NB4 (cell line): ENCODE measurements at regions not wholly inside any gene's neighbourhood (a gene's known extent, or its start where the extent isn't known, plus 50 kb on each side); places are given as distances from the start of the nearest gene placed in this dataset.

Experiments used
- DNase-seq: peaks from one replicate; pipeline ENCODE4 v3.0.0; 2010; ENCODE audit warnings: low read depth
- H3K4me3 ChIP-seq: one replicate; pipeline ENCODE4 v1.5.1; 2011; ENCODE audit warnings: mild to moderate bottlenecking, low read depth, low read length, moderate library complexity
- MYC ChIP-seq: IDR thresholded peaks from 2 replicates; pipeline ENCODE4 v1.6.1; 2011; ENCODE audit warnings: low read depth, low read length
- POLR2A ChIP-seq: IDR thresholded peaks from 2 replicates; pipeline ENCODE4 v1.6.1; 2011; ENCODE audit warnings: mild to moderate bottlenecking; ENCODE audit not compliant: insufficient read length; ENCODE audit errors: extremely low read depth
- TF ChIP-seq, protein P1 (sequence below): IDR thresholded peaks from one replicate; pipeline ENCODE4 v1.5.1; 2012; ENCODE audit warnings: low read depth, low read length
- TF ChIP-seq, protein P2 (sequence below): IDR thresholded peaks from 2 replicates; pipeline ENCODE4 v1.6.1; 2011; ENCODE audit warnings: low read depth, low read length

DNA sequence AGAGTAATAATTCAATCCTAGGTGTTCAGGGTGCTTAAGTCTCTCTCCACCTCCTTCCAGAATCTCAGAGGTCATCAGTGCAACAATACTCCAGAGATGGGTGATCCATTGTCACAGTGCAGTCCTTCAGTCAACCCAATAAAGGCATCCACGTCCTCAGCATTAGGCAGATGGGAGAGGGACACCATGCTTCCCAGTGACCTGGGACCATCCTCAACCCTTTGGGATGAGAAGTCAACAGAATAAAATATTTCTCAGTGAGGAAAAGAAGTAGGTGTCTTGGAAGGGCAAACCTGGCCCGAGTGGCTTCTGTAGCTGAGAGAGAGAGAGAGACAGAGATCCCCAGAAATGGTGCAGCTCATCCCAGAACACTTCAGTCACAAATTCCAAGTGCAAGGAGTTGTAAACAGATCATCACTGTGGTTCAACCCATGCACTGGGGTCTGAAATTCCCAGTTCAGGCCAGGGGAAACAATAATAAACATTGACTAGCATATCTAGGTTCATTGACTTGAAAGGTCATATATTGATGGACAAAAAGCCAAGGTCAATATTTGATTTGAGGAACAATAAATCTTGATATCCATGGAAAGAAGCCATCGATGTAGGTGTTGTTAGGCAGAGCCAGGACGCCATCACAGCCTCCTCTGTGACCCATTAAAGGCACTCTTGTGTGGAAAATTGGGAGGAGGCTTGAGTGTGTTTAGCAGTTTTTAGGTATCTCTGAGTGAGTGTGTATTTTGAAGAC is 256.0 kb upstream of the ZMIZ1 start:
- H3K4me3 ChIP-seq = no peak overlapping the region
- no peak for DNase-seq
- TF ChIP-seq, protein P1, sequence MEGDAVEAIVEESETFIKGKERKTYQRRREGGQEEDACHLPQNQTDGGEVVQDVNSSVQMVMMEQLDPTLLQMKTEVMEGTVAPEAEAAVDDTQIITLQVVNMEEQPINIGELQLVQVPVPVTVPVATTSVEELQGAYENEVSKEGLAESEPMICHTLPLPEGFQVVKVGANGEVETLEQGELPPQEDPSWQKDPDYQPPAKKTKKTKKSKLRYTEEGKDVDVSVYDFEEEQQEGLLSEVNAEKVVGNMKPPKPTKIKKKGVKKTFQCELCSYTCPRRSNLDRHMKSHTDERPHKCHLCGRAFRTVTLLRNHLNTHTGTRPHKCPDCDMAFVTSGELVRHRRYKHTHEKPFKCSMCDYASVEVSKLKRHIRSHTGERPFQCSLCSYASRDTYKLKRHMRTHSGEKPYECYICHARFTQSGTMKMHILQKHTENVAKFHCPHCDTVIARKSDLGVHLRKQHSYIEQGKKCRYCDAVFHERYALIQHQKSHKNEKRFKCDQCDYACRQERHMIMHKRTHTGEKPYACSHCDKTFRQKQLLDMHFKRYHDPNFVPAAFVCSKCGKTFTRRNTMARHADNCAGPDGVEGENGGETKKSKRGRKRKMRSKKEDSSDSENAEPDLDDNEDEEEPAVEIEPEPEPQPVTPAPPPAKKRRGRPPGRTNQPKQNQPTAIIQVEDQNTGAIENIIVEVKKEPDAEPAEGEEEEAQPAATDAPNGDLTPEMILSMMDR = no peak

DNA sequence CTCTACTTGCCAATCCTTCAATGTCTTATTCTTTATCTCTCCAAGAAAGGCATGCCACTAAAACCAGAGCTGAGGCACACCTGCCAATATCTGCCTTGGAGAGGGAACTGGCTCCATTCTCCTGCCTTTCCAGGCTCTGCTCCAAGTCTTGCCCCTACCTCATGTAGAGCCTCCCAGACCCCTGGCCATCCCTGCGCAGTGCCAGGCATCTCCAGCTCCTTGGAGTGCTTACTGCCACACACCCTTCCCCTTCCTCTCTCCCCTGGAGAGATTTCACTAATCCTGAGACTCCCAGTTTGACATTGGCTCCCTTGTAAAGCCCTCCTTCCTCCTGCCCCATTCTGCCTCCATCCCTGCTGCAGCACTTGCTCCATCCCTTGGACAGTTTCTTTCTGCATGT is 255.2 kb upstream of the ZMIZ1 start:
- no peak overlapping the region for H3K4me3 ChIP-seq
- TF ChIP-seq, protein P1 = no peak
- no peak for TF ChIP-seq MYC
- DNase-seq = no peak

DNA sequence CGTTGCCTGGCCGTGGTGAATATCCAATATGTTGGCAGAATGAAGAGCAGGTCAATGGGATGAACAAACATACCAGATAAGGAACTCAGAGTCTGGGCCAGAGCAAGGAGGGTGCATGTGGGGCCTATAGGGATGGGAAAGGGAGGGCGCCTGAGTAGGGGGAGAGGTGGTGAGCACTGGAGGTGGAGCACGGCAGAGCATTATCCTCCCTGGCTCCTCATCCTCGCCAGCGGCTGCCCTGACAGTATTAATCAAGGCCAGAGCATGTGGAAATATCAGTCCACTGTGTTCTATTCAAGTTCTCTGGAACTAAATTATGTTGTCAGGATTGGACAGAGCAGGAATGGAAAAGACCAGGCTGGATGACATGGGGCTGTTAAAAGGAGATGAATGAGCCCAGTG is 254.8 kb upstream of the ZMIZ1 start:
- no peak overlapping the region for H3K4me3 ChIP-seq
- DNase-seq = no peak
- TF ChIP-seq MYC (no peak), POLR2A (no peak)
- TF ChIP-seq, protein P1 = no peak
- TF ChIP-seq, protein P2, sequence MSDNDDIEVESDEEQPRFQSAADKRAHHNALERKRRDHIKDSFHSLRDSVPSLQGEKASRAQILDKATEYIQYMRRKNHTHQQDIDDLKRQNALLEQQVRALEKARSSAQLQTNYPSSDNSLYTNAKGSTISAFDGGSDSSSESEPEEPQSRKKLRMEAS = no peak

DNA sequence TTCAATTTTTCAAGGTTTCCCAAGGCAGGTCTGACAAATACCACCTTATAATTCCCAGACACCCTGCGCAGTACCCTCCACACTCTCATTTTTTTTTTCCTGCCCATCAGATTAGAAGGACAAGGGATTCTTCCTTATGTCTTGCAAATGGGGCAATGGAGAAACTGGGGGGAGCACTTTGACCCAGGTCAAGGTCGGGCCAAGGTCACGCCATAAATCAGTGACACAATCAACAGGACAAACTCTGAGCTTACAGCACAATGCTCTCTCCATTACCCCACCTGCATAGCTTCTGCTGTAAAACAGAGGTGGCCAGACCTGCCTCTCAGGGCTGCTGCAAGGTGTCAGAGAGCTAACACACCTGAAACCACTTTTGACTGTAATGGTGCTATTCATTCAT is 254.4 kb upstream of the ZMIZ1 start:
- no peak for TF ChIP-seq MYC
- TF ChIP-seq, protein P1 = no peak
- no peak for TF ChIP-seq POLR2A
- TF ChIP-seq, protein P2 = no peak
- no peak overlapping the region for H3K4me3 ChIP-seq
- DNase-seq = no peak

DNA sequence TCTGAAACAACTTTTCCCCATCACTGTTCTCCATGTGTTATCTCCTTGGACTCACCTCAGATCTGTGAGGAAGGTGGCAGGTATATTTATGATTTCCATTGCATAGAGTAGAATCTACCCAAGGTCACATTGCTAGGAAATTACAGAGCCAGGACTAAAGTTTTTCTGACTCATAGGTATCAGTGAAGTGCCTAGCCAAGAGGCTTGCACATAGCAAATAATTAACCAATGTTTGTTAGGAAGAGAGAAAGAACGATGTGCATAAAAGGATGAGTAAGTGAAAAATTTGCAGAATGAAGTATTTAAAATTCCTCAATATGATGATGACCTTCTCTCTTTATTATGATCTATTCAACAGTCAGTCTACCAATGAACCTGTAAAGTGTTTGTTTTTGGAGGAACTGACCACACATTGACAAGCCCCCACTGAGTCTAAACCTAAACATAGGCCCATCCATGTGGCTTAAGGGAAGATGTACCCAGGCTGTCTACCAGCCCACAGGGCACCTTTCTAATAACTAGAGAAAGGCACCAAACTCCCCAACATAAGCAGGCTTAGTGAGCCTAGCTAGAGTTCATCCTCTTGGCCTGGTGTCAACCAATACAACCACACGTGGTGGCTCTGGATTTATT is 252.9 kb upstream of the ZMIZ1 start:
- TF ChIP-seq POLR2A = no peak
- no peak for TF ChIP-seq MYC
- TF ChIP-seq, protein P2 = no peak
- TF ChIP-seq, protein P1 = no peak
- no peak for DNase-seq
- no peak overlapping the region for H3K4me3 ChIP-seq

DNA sequence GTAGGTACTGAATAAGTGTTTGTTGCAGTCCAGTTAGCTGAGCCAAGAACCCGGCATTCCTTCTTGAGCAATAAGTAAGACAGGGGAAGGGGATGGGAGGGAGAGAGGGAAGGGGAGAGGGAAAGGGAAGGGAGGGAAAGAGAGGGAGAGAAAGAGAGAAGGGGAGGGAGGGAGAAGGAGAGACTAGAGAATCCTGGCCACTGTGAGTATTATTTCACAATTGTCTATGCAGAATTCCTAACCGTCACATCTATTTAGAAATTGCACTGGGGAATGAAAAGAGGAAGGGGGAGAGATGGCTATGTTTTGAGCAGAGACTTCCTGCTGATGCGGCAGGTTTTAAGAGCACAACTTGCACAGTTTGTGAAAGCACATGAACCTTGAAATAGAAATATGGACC is 251.4 kb upstream of the ZMIZ1 start:
- peak; percentile 46 for DNase-seq
- TF ChIP-seq MYC (no peak), POLR2A (no peak)
- TF ChIP-seq, protein P2 = no peak
- TF ChIP-seq, protein P1 = no peak
- no peak overlapping the region for H3K4me3 ChIP-seq
